ENCODE measurements at regions not wholly inside any gene's neighbourhood (a gene's known extent, or its start where the extent isn't known, plus 50 kb on each side); places are given as distances from the start of the nearest gene placed in this dataset.

GRCh38 chr16:65832679-65833078, 533.8 kb upstream of the CDH5 start:
- no peak for ATAC-seq (ENCODE audit: low read depth)
- no peak for TF ChIP-seq POLR2A (IDR thresholded peaks at IDR 0.05; ENCODE audit: low read depth, low read length)
- no peak for TF ChIP-seq BHLHE40 (IDR thresholded peaks at IDR 0.05; ENCODE audit: low read depth, low read length)
- no peak for TF ChIP-seq MXI1 (IDR thresholded peaks at IDR 0.05; ENCODE audit: borderline replicate concordance, low read depth, low read length)
- no peak for TF ChIP-seq CEBPB (IDR thresholded peaks at IDR 0.05; ENCODE audit: low read depth, low read length)
- TF ChIP-seq RAD21 (IDR thresholded peaks at IDR 0.05; ENCODE audit: low read length), result no peak
- no peak for TF ChIP-seq RCOR1 (IDR thresholded peaks at IDR 0.05; ENCODE audit: insufficient replicate concordance, low read length)
- no peak for TF ChIP-seq MAFK (IDR thresholded peaks at IDR 0.05; ENCODE audit: low read depth, low read length)
- no peak for TF ChIP-seq CTCF (conservative IDR thresholded peaks at IDR 0.05; ENCODE audit: low read depth, low read length)
- TF ChIP-seq NFE2L2 (IDR thresholded peaks at IDR 0.05; ENCODE audit: low read depth, low read length), result no peak
- no peak for TF ChIP-seq SMC3 (IDR thresholded peaks at IDR 0.05; ENCODE audit: low read depth, low read length)
- no peak for TF ChIP-seq RFX5 (IDR thresholded peaks at IDR 0.05; ENCODE audit: low read depth, low read length)
- TF ChIP-seq ELK1 (IDR thresholded peaks at IDR 0.05; ENCODE audit: borderline replicate concordance, low read depth, low read length), result no peak
- Histone ChIP-seq H4K20me1 (ENCODE audit: insufficient read depth, low read length) (no peaks in the 10 kb centered on the region), H3K9me1 (ENCODE audit: insufficient read depth, low read length) (no peaks in the 10 kb centered on the region), H3K56ac (ENCODE audit: extremely low read depth, insufficient read depth, low read length) (no peak overlapping the region), H2AFZ (replicated peaks; ENCODE audit: low read length, poor library complexity) (no peak overlapping the region), H3K9ac (ENCODE audit: low read depth, low read length) (no peak overlapping the region), H3K27ac (ENCODE audit: insufficient read depth, low read length) (no peak overlapping the region), H4K8ac (ENCODE audit: low read depth in 2 of 2, low read length in 2 of 2) (no peak overlapping the region), H3K14ac (replicated peaks; ENCODE audit: low read depth, low read length) (no peak overlapping the region), H2BK120ac (ENCODE audit: low read depth, low read length) (no peak overlapping the region), H2AK9ac (replicated peaks; ENCODE audit: low read depth, low read length, poor library complexity) (no peak overlapping the region), H3K4ac (ENCODE audit: low read depth, low read length) (no peak overlapping the region), H3K27me3 (ENCODE audit: control insufficient read depth, insufficient read depth, low read length) (peaks cover 9% of the 10 kb centered on the region), H3K18ac (ENCODE audit: low read depth, low read length) (no peak overlapping the region), H3K36me3 (ENCODE audit: control insufficient read depth, insufficient read depth, low read length) (no peaks in the 10 kb centered on the region), H3K9me3 (ENCODE audit: control insufficient read depth, insufficient read depth, low read length) (no peaks in the 10 kb centered on the region), H3K4me2 (ENCODE audit: low read depth, low read length) (no peak overlapping the region), H2AK5ac (ENCODE audit: low read depth, low read length) (no peak overlapping the region), H2BK15ac (ENCODE audit: low read depth, low read length) (no peak overlapping the region), H4K91ac (ENCODE audit: insufficient read depth, low read depth, low read length) (no peak overlapping the region), H4K5ac (ENCODE audit: low read depth, low read length) (no peak overlapping the region), H2BK5ac (ENCODE audit: low read depth, low read length, poor library complexity, severe bottlenecking) (no peak overlapping the region), H3K79me1 (ENCODE audit: low read depth in 1 of 2, low read length in 2 of 2) (no peaks in the 10 kb centered on the region), H3K4me1 (ENCODE audit: control insufficient read depth, insufficient read depth, low read length) (no peaks in the 10 kb centered on the region; the same call in 1 of the 2 replicates), H3K4me3 (ENCODE audit: insufficient read depth, low read depth, low read length) (no peak overlapping the region), H3K23ac (ENCODE audit: low read depth, low read length) (no peak overlapping the region), H2BK20ac (ENCODE audit: low read depth, low read length) (no peak overlapping the region)
- dilution Hi-C loops (cut with HindIII; ENCODE audit: low sequenced_read_pairs, unreplicated experiment), result no loop called here
- intact Hi-C loops (cut with micrococcal nuclease), result no loop called here
- no peak for DNase-seq
- CTCF ChIA-PET, result interaction anchor here (0.6 kb wide), 1 partner anchor 298 kb away, joined by 3 read pairs; no protein-coding TSS in a partner anchor
- WGBS, 2 experiments (ENCODE audit: extremely low coverage in 2 of 2, insufficient read length in 1 of 2), result no CpG with 5 or more reads among the region's 1 CpG
- in situ Hi-C loops (cut with MboI; ENCODE audit: low sequenced_read_pairs), result no loop called here
- BruUV-seq (replicated peaks), result no TSS peak
- POLR2A ChIA-PET (ENCODE audit: unreplicated experiment), result no interaction called here
